Stimulated activated naive B cell treated with anti-CD40 and anti-IgM and Interleukin-4, amounts not matched to agents 10 μg/mL and 1 μg/mL and 100 μg/mL, for 72 hours (primary cell): ENCODE measurements at regions not wholly inside any gene's neighbourhood (a gene's known extent, or its start where the extent isn't known, plus 50 kb on each side); places are given as distances from the start of the nearest gene placed in this dataset.

Experiments used
- ATAC-seq, 2 donors: fragments of 150-1000 bp; cut with Tn5 transposase; replicated peaks; 2 replicates each; pipeline ENCODE4 v1.10.0; 2021; ENCODE audit warnings: moderate library complexity in 1 of 2
- DNase-seq: peaks from one replicate; pipeline ENCODE4 v3.0.0; 2021
- H3K27ac Mint-ChIP-seq: one replicate; pipeline ENCODE4 v1.8.0; 2022; ENCODE audit warnings: mild to moderate bottlenecking, mixed read lengths
- H3K27me3 Mint-ChIP-seq, 2 donors: one replicate each; pipeline ENCODE4 v1.8.0; 2022; ENCODE audit warnings: mixed read lengths in 2 of 2
- H3K36me3 Mint-ChIP-seq, 2 donors: one replicate each; pipeline ENCODE4 v1.8.0; 2022; ENCODE audit warnings: mixed read lengths in 2 of 2, mild to moderate bottlenecking in 1 of 2
- H3K4me1 Mint-ChIP-seq, 2 donors: one replicate each; pipeline ENCODE4 v1.8.0; 2022; ENCODE audit warnings: mixed read lengths in 2 of 2, mild to moderate bottlenecking in 1 of 2
- H3K4me3 Mint-ChIP-seq, 2 donors: one replicate each; pipeline ENCODE4 v1.8.0; 2022; ENCODE audit warnings: mild to moderate bottlenecking in 2 of 2, mixed read lengths in 2 of 2, moderate library complexity in 1 of 2
- H3K9me3 Mint-ChIP-seq, 2 donors: one replicate each; pipeline ENCODE4 v1.8.0; 2022; ENCODE audit warnings: mixed read lengths in 2 of 2, mild to moderate bottlenecking in 1 of 2

GRCh38 chr6:90403489-90404381 is 107.1 kb upstream of the BACH2 start:
- no peak overlapping the region for H3K4me3 Mint-ChIP-seq
- H3K9me3 Mint-ChIP-seq = no peaks in the 10 kb centered on the region
- no peak overlapping the region for H3K27ac Mint-ChIP-seq
- DNase-seq = no peak
- H3K36me3 Mint-ChIP-seq = no peaks in the 10 kb centered on the region
- peaks cover 18 to 41% of the 10 kb centered on the region in 2 donors for H3K4me1 Mint-ChIP-seq
- ATAC-seq = no peak
- no peaks in the 10 kb centered on the region for H3K27me3 Mint-ChIP-seq

GRCh38 chr6:90402831-90403192 is 106.2 kb upstream of the BACH2 start:
- Mint-ChIP-seq H3K36me3 (no peaks in the 10 kb centered on the region), H3K27ac (no peak overlapping the region), H3K9me3 (no peaks in the 10 kb centered on the region), H3K4me1 (peaks cover 25 to 49% of the 10 kb centered on the region in 2 donors), H3K27me3 (no peaks in the 10 kb centered on the region), H3K4me3 (no peak overlapping the region)
- no peak for ATAC-seq
- DNase-seq = no peak

- peaks cover 31 to 55% of the 10 kb centered on the region in 2 donors for H3K4me1 Mint-ChIP-seq
- no peaks in the 10 kb centered on the region for H3K9me3 Mint-ChIP-seq
- no peaks in the 10 kb centered on the region for H3K36me3 Mint-ChIP-seq
- no peak overlapping the region for H3K4me3 Mint-ChIP-seq
- H3K27me3 Mint-ChIP-seq = no peaks in the 10 kb centered on the region
- DNase-seq (no peak), ATAC-seq (no peak)
- peak overlapping the region; percentile 3 for H3K27ac Mint-ChIP-seq
These were observed 105.5 kb upstream of the BACH2 start for GRCh38 chr6:90401933-90402830.

GRCh38 chr6:90399970-90400369 is 103.3 kb upstream of the BACH2 start:
- no peaks in the 10 kb centered on the region for H3K36me3 Mint-ChIP-seq
- H3K9me3 Mint-ChIP-seq = no peaks in the 10 kb centered on the region
- H3K4me3 Mint-ChIP-seq = no peak overlapping the region
- DNase-seq (no peak), ATAC-seq (no peak)
- H3K27ac Mint-ChIP-seq = no peak overlapping the region
- no peaks in the 10 kb centered on the region for H3K27me3 Mint-ChIP-seq
- peaks cover 37 to 65% of the 10 kb centered on the region in 2 donors for H3K4me1 Mint-ChIP-seq

- Mint-ChIP-seq H3K9me3 (no peaks in the 10 kb centered on the region), H3K4me3 (peak overlapping the region; percentile 27 to 66), H3K4me1 (peaks cover 41 to 65% of the 10 kb centered on the region in 2 donors), H3K27me3 (no peaks in the 10 kb centered on the region), H3K27ac (peak overlapping the region; percentile 80), H3K36me3 (no peaks in the 10 kb centered on the region)
- DNase-seq (peak; percentile 84), ATAC-seq (peak; percentile 99)
These were observed 101.5 kb upstream of the BACH2 start for GRCh38 chr6:90397929-90398674.

GRCh38 chr6:90397047-90397446 is 100.4 kb upstream of the BACH2 start:
- no peak for DNase-seq
- ATAC-seq = no peak
- Mint-ChIP-seq H3K4me1 (peaks cover 37 to 62% of the 10 kb centered on the region in 2 donors), H3K27me3 (no peaks in the 10 kb centered on the region), H3K36me3 (no peaks in the 10 kb centered on the region), H3K9me3 (no peaks in the 10 kb centered on the region), H3K4me3 (peak overlapping the region; percentile 27 to 66), H3K27ac (peak overlapping the region; percentile 80)

- peak; percentile 60 for DNase-seq
- H3K27me3 Mint-ChIP-seq = no peaks in the 10 kb centered on the region
- no peaks in the 10 kb centered on the region for H3K36me3 Mint-ChIP-seq
- peaks cover 44 to 64% of the 10 kb centered on the region in 2 donors for H3K4me1 Mint-ChIP-seq
- peak; percentile 45 to 51 for ATAC-seq
- H3K4me3 Mint-ChIP-seq = peak overlapping the region; percentile 54 to 55
- no peaks in the 10 kb centered on the region for H3K9me3 Mint-ChIP-seq
- peak overlapping the region; percentile 53 for H3K27ac Mint-ChIP-seq
These were observed 96.7 kb upstream of the BACH2 start for GRCh38 chr6:90393232-90393884.

- Mint-ChIP-seq H3K9me3 (no peaks in the 10 kb centered on the region), H3K36me3 (no peaks in the 10 kb centered on the region), H3K4me1 (peaks cover 47 to 66% of the 10 kb centered on the region in 2 donors), H3K4me3 (no peak overlapping the region), H3K27ac (no peak overlapping the region), H3K27me3 (no peaks in the 10 kb centered on the region)
- ATAC-seq = no peak
- no peak for DNase-seq
These were observed 93.7 kb upstream of the BACH2 start for GRCh38 chr6:90390379-90390778.

- H3K27me3 Mint-ChIP-seq = no peaks in the 10 kb centered on the region
- no peak overlapping the region for H3K4me3 Mint-ChIP-seq
- H3K9me3 Mint-ChIP-seq = no peaks in the 10 kb centered on the region
- H3K27ac Mint-ChIP-seq = no peak overlapping the region
- no peak for DNase-seq
- ATAC-seq = no peak
- peaks cover 56 to 81% of the 10 kb centered on the region in 2 donors for H3K4me1 Mint-ChIP-seq
- H3K36me3 Mint-ChIP-seq = no peaks in the 10 kb centered on the region
These were observed 91.8 kb upstream of the BACH2 start for GRCh38 chr6:90388395-90388794.

GRCh38 chr6:90387826-90388225 is 91.2 kb upstream of the BACH2 start:
- H3K9me3 Mint-ChIP-seq = no peaks in the 10 kb centered on the region
- H3K36me3 Mint-ChIP-seq = no peaks in the 10 kb centered on the region
- H3K27me3 Mint-ChIP-seq = no peaks in the 10 kb centered on the region
- H3K27ac Mint-ChIP-seq = no peak overlapping the region
- H3K4me1 Mint-ChIP-seq = peaks cover 52 to 81% of the 10 kb centered on the region in 2 donors
- no peak for ATAC-seq
- H3K4me3 Mint-ChIP-seq = no peak overlapping the region
- DNase-seq = no peak

- Mint-ChIP-seq H3K9me3 (no peaks in the 10 kb centered on the region), H3K4me1 (peaks cover 52 to 82% of the 10 kb centered on the region in 2 donors), H3K4me3 (no peak overlapping the region), H3K27ac (peak overlapping the region; percentile 20), H3K27me3 (no peaks in the 10 kb centered on the region), H3K36me3 (no peaks in the 10 kb centered on the region)
- no peak for ATAC-seq
- DNase-seq = no peak
These were observed 90.7 kb upstream of the BACH2 start for GRCh38 chr6:90387383-90387775.

- Mint-ChIP-seq H3K27me3 (no peaks in the 10 kb centered on the region), H3K27ac (no peak overlapping the region), H3K36me3 (no peaks in the 10 kb centered on the region), H3K9me3 (no peaks in the 10 kb centered on the region), H3K4me1 (peaks cover 55 to 84% of the 10 kb centered on the region in 2 donors), H3K4me3 (no peak overlapping the region)
- DNase-seq = no peak
- ATAC-seq = no peak
These were observed 90.0 kb upstream of the BACH2 start for GRCh38 chr6:90386399-90387382.
